Stimulated activated CD8-positive, alpha-beta memory T cell treated with anti-CD3 and anti-CD28 coated beads, Interleukin-12 subunit alpha, Interleukin-12 subunit beta, amount 100 ng/mL, for 4 hours (primary cell): ENCODE measurements at regions not wholly inside any gene's neighbourhood (a gene's known extent, or its start where the extent isn't known, plus 50 kb on each side); places are given as distances from the start of the nearest gene placed in this dataset.
A peak's percentile ranks its signal among the peaks of the same experiment; 100 is the strongest.
"Not testable (repeated sequence)": the region's sequence is repeated elsewhere in the genome, so short reads cannot be mapped to it uniquely, and the experiment has no call there.

Experiments used
- DNase-seq: peaks from one replicate; pipeline ENCODE4 v3.0.0-alpha.2; 2020; ENCODE audit warnings: low read depth

GRCh38 chr14:65834812-65835211 is 422.3 kb downstream of the FUT8 start:
- DNase-seq = no peak

- no peak for DNase-seq
Measured at GRCh38 chr14:65835501-65835900, 423.0 kb downstream of the FUT8 start.

- DNase-seq = no peak
Measured at GRCh38 chr14:65838565-65838964, 426.0 kb downstream of the FUT8 start.

GRCh38 chr14:65840118-65840751 is 427.7 kb downstream of the FUT8 start:
- no peak for DNase-seq

- no peak for DNase-seq
Measured at GRCh38 chr14:65840786-65841185, 428.3 kb downstream of the FUT8 start.

GRCh38 chr14:65846196-65846868 is 433.8 kb downstream of the FUT8 start:
- DNase-seq = no peak

- DNase-seq = peak; percentile 17
Measured at GRCh38 chr14:65847075-65847847, 434.7 kb downstream of the FUT8 start.

GRCh38 chr14:65847931-65848330 is 435.4 kb downstream of the FUT8 start:
- not testable (repeated sequence) for DNase-seq

- no peak for DNase-seq
Measured at GRCh38 chr14:65849091-65849490, 436.6 kb downstream of the FUT8 start.

GRCh38 chr14:65849558-65849957 is 437.0 kb downstream of the FUT8 start:
- no peak for DNase-seq

- peak; percentile 16 for DNase-seq
Measured at GRCh38 chr14:65850429-65851135, 438.1 kb downstream of the FUT8 start.

- no peak for DNase-seq
Measured at GRCh38 chr14:65852689-65853088, 440.2 kb downstream of the FUT8 start.

- DNase-seq = no peak
Measured at GRCh38 chr14:65853407-65853955, 441.0 kb downstream of the FUT8 start.

- DNase-seq = no peak
Measured at GRCh38 chr14:65854215-65854614, 441.7 kb downstream of the FUT8 start.

GRCh38 chr14:65860956-65861611 is 448.6 kb downstream of the FUT8 start:
- DNase-seq = no peak

GRCh38 chr14:65864549-65864948 is 452.0 kb downstream of the FUT8 start:
- DNase-seq = no peak

GRCh38 chr14:65864984-65865383 is 452.5 kb downstream of the FUT8 start:
- no peak for DNase-seq

- DNase-seq = no peak
Measured at GRCh38 chr14:65866448-65866847, 453.9 kb downstream of the FUT8 start.

GRCh38 chr14:65866886-65867285 is 454.4 kb downstream of the FUT8 start:
- DNase-seq = no peak

- DNase-seq = no peak
Measured at GRCh38 chr14:65867333-65867732, 454.8 kb downstream of the FUT8 start.

- no peak for DNase-seq
Measured at GRCh38 chr14:65872536-65872935, 460.0 kb downstream of the FUT8 start.

GRCh38 chr14:65877166-65877565 is 464.6 kb downstream of the FUT8 start:
- DNase-seq = no peak
